ENCODE measurements at regions not wholly inside any gene's neighbourhood (a gene's known extent, or its start where the extent isn't known, plus 50 kb on each side); places are given as distances from the start of the nearest gene placed in this dataset.

DNA sequence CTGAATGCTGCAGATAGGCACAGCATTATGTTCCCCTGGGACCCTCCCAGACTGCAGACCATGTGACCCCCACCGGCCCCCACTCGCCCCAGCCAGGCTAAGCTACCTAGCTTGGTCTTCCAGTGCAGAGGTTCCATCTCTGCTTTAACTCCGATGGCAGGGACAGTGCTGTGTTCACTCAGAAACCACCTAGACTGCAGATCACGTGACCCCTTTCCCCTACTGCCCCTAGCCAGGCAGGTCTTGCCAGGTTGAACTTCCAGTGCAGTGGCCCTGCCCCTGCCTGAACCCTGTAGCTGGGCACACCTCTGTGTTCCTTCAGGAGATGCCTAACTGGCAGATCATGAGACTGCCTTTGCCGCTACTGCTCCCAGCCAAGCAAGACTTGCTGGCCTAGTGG, 1116.2 kb downstream of the FLRT2 start:
- DNase-seq (ENCODE audit: low read depth, low spot score): no peak
- POLR2A ChIA-PET: no interaction called here
- CTCF ChIA-PET: interaction anchor here (2.1 kb wide), 1 partner anchor 8 kb away, joined by 8 read pairs; no protein-coding TSS in a partner anchor
- TF ChIP-seq, protein P1, sequence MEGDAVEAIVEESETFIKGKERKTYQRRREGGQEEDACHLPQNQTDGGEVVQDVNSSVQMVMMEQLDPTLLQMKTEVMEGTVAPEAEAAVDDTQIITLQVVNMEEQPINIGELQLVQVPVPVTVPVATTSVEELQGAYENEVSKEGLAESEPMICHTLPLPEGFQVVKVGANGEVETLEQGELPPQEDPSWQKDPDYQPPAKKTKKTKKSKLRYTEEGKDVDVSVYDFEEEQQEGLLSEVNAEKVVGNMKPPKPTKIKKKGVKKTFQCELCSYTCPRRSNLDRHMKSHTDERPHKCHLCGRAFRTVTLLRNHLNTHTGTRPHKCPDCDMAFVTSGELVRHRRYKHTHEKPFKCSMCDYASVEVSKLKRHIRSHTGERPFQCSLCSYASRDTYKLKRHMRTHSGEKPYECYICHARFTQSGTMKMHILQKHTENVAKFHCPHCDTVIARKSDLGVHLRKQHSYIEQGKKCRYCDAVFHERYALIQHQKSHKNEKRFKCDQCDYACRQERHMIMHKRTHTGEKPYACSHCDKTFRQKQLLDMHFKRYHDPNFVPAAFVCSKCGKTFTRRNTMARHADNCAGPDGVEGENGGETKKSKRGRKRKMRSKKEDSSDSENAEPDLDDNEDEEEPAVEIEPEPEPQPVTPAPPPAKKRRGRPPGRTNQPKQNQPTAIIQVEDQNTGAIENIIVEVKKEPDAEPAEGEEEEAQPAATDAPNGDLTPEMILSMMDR (IDR thresholded peaks at IDR 0.05; ENCODE audit: insufficient read depth, low read length, missing control alignments): no peak
- H3K4me3 ChIP-seq (ENCODE audit: low read depth, low read length): no peak overlapping the region

DNA sequence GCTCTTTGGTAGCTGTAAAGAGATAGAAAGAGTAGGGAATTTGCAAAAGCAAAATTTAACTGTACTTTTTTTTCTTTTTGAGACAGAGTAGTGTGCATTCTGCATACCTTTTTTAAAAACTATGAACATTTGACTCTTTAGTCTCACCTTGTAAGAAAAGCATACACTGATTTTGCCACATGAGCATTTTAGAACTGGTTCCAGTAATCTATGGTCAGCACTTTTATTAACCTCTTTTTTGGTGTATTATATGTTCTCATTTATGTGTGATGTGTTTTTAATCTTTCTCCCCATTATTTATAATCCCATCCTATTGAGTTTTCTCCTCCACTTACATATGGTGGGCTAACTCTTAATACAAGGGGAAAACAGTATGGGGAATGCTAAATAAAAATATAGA, 1111.4 kb downstream of the FLRT2 start:
- no peak for DNase-seq (ENCODE audit: low read depth, low spot score)
- TF ChIP-seq, protein P1 (IDR thresholded peaks at IDR 0.05; ENCODE audit: insufficient read depth, low read length, missing control alignments): no peak
- H3K4me3 ChIP-seq (ENCODE audit: low read depth, low read length): no peak overlapping the region
- ChIA-PET POLR2A (no interaction called here), CTCF (no interaction called here)

DNA sequence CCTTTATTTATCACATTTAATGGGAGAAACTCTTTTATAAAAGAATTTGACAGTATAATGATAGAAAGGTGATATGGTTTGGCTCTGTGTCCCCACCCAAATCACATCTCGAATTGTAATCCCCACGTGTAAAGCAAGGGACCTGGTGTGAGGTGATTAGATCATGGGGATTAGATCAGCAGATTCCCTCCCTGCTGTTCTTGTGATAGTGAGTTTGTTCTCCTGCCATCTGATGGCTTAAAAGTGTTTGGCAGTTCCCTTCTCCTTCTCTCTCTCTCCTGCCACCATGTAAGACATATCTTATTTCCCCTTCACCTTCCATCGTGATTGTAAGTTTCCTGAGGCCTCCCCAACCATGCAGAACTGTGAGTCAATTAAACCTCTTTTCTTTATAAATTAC, 1110.3 kb downstream of the FLRT2 start:
- CTCF ChIA-PET: no interaction called here
- POLR2A ChIA-PET: no interaction called here
- H3K4me3 ChIP-seq (ENCODE audit: low read depth, low read length): no peak overlapping the region
- no peak for DNase-seq (ENCODE audit: low read depth, low spot score)
- TF ChIP-seq, protein P1 (IDR thresholded peaks at IDR 0.05; ENCODE audit: insufficient read depth, low read length, missing control alignments): no peak

DNA sequence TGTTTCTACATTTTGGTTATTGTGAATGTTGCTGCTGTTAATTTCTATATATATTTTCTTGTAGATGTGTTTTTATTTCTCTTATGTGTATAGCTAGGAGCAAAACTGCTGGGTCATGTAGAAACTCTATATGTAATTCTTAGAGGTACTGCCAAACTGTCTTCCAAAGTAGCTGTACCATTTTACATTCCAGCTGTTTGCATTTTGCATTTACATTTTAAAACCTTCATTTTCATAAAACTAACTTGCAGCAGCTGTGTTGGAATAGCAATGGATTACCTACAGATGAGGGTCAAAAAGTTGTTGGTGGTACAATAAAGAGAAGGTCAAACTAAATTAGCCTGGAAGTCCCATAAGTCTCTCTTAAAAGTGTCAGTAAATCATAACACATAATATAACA, 1109.7 kb downstream of the FLRT2 start:
- ChIA-PET POLR2A (no interaction called here), CTCF (no interaction called here)
- TF ChIP-seq, protein P1 (IDR thresholded peaks at IDR 0.05; ENCODE audit: insufficient read depth, low read length, missing control alignments): no peak
- no peak overlapping the region for H3K4me3 ChIP-seq (ENCODE audit: low read depth, low read length)
- DNase-seq (ENCODE audit: low read depth, low spot score): no peak

DNA sequence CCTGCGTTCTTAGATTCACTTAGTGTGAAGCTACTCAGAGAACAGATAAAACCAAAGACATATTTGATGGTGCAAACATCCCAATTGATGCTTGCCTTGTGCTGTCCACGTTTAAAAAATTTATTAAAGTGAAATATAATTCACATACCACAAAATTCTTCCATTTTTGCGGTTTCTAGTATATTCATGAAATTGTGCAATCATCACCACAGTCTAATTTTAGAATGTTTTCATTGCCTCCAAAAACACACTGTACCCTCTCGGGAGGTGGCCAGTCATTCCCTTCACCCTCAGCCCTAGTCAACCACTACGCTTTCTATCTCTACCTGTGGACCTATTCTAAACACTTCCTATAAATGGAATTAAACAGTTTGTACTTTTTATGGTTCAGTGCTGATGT, 1109.2 kb downstream of the FLRT2 start:
- no peak for DNase-seq (ENCODE audit: low read depth, low spot score)
- ChIA-PET CTCF (interaction anchor here (1.3 to 1.5 kb wide), 2 partner anchors 8 to 63 kb away, joined by 3 to 4 read pairs; no protein-coding TSS in a partner anchor), POLR2A (no interaction called here)
- no peak overlapping the region for H3K4me3 ChIP-seq (ENCODE audit: low read depth, low read length)
- TF ChIP-seq, protein P1 (IDR thresholded peaks at IDR 0.05; ENCODE audit: insufficient read depth, low read length, missing control alignments): no peak

DNA sequence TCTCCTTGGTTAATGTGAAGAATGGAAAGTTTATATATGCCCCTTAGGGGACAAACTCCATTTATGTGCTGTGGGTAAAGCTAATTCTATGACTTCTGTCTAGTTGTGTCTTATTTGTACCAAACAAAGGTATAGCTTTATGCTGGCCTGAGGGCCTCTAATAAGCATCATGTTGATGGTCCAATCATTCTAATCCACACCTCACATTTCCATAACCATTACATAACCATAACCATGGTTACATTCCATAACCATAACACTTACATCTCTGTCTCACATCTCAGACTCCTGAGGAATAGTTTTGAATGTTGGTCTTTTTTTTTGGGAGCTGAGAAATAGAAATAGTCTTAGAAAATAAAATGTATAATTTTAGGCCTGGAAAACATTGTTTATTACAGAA, 1097.1 kb downstream of the FLRT2 start:
- DNase-seq (ENCODE audit: low read depth, low spot score): no peak
- TF ChIP-seq, protein P1 (IDR thresholded peaks at IDR 0.05; ENCODE audit: insufficient read depth, low read length, missing control alignments): no peak
- CTCF ChIA-PET: interaction anchor here (1.4 kb wide), 1 partner anchor 9 kb away, joined by 3 read pairs; no protein-coding TSS in a partner anchor
- POLR2A ChIA-PET: no interaction called here
- H3K4me3 ChIP-seq (ENCODE audit: low read depth, low read length): no peak overlapping the region

Data from AG04449 (cell line).